GM19467 (cell line): ENCODE measurements at regions not wholly inside any gene's neighbourhood (a gene's known extent, or its start where the extent isn't known, plus 50 kb on each side); places are given as distances from the start of the nearest gene placed in this dataset.

Source experiments
- ATAC-seq: cut with Tn5 transposase; IDR thresholded peaks from one replicate; pipeline ENCODE4 v1.9.1; 2021; ENCODE audit warnings: mild to moderate bottlenecking, moderate library complexity; ENCODE audit not compliant: unreplicated experiment

GRCh38 chr3:180184816-180185215 lies 148.1 kb upstream of the PEX5L start:
- no peak for ATAC-seq

GRCh38 chr3:180185650-180186049 lies 148.9 kb upstream of the PEX5L start:
- no peak for ATAC-seq

GRCh38 chr3:180188512-180189309 lies 152.0 kb upstream of the PEX5L start:
- ATAC-seq, result peak; percentile 73

- no peak for ATAC-seq
These were observed 152.5 kb upstream of the PEX5L start for GRCh38 chr3:180189310-180189648.

- ATAC-seq, result no peak
These were observed 159.9 kb upstream of the PEX5L start for GRCh38 chr3:180196658-180197057.

GRCh38 chr3:180199417-180199995 lies 162.8 kb upstream of the PEX5L start:
- ATAC-seq, result no peak

GRCh38 chr3:180215866-180216265 lies 179.1 kb upstream of the PEX5L start:
- no peak for ATAC-seq

- ATAC-seq, result no peak
These were observed 186.5 kb upstream of the PEX5L start for GRCh38 chr3:180223268-180223667.

GRCh38 chr3:180229113-180229512 lies 192.4 kb upstream of the PEX5L start:
- ATAC-seq, result no peak

- ATAC-seq, result no peak
These were observed 203.2 kb upstream of the PEX5L start for GRCh38 chr3:180239939-180240338.

GRCh38 chr3:180246688-180247195 lies 210.0 kb upstream of the PEX5L start:
- no peak for ATAC-seq

GRCh38 chr3:180250172-180250571 lies 213.4 kb upstream of the PEX5L start:
- ATAC-seq, result no peak

GRCh38 chr3:180252683-180253082 lies 215.9 kb upstream of the PEX5L start:
- ATAC-seq, result no peak

GRCh38 chr3:180253283-180253682 lies 216.5 kb upstream of the PEX5L start:
- ATAC-seq, result no peak

- no peak for ATAC-seq
These were observed 227.7 kb upstream of the PEX5L start for GRCh38 chr3:180264479-180264878.

GRCh38 chr3:180265551-180265950 lies 228.8 kb upstream of the PEX5L start:
- ATAC-seq, result no peak

- ATAC-seq, result peak; percentile 99
These were observed 230.6 kb upstream of the PEX5L start for GRCh38 chr3:180267202-180267843.

GRCh38 chr3:180274536-180274935 lies 237.8 kb upstream of the PEX5L start:
- ATAC-seq, result no peak

- ATAC-seq, result no peak
These were observed 238.4 kb upstream of the PEX5L start for GRCh38 chr3:180275176-180275575.

GRCh38 chr3:180277041-180277440 lies 240.3 kb upstream of the PEX5L start:
- no peak for ATAC-seq

- peak; percentile 96 for ATAC-seq
These were observed 241.9 kb upstream of the PEX5L start for GRCh38 chr3:180278583-180279188.

GRCh38 chr3:180280555-180280954 lies 243.8 kb upstream of the PEX5L start:
- no peak for ATAC-seq
